Kidney glomerular epithelial cell (primary cell): ENCODE measurements at regions not wholly inside any gene's neighbourhood (a gene's known extent, or its start where the extent isn't known, plus 50 kb on each side); places are given as distances from the start of the nearest gene placed in this dataset.
A peak's percentile ranks its signal among the peaks of the same experiment; 100 is the strongest.

ENCODE experiments used
- DNase-seq: peaks from one replicate; lab custom pipeline; 2025; lab: John Stamatoyannopoulos, UW

- no peak for DNase-seq
Measured at GRCh38 chr4:14844061-14844460, 158.2 kb upstream of the CPEB2 start.

- DNase-seq, result no peak
Measured at GRCh38 chr4:14848229-14848628, 154.1 kb upstream of the CPEB2 start.

DNA sequence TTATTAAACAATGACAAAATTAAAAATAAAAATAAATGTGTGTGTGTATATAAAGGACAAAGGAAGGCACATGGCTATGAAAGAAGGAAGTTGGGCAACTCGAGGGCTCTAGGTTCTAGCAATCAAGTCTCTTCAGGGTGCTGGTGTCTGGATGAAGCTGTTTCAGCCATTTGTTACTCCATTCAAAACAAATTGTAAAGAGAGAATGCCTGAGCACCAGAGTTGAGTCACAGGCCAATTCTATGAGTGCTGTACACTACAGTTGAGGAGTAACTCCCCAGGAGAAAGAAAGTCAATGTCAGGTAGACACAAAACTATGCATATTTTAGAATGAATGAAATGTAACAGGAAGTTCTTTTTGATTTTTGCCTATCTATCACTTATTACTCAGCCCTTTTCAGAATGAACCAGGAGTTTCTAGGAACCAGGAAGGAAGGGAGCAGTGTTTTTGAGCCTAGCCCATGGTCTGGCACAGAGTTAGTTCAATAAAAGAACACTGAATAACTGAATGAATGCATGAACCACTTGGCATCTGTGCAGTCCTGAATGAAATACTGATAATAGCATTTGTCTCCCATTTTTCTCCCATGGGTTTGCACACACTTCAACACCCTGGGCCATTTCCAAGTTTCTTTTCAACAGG is 151.7 kb upstream of the CPEB2 start:
- DNase-seq, result no peak

DNA sequence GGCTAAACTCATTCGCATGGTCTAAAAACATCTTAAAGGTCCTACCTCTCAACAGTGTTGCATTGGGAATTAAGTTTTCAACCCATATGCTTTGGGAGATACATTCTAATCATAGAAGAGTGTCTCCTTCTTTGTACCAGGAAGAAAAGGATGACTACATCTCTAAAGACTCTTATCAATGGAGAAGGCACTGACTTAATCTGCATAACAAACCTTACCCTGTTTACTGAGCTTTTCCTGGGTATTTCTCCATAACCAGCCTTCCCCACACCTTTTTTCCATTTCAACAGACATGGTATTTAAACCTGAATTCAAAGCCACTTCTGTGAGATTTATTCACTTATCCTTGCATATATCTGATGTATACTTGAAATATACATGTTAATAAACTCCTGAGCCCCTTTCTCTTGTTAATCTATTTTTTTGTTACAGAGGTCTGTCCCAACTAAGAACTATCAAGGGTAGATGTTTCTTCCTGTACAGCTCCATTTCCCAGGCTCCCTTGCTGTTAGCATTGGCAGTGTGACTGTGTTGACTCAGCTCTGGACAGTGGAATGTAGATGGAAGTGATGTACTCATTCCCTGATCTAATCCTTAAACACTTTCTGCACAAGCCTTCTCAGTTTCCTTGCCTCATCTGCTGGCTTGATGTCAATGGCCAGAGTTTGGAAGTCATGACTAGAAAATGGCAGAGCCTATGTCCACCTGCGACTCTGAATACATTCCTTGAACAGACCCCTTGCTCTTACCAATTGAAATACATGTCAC is 148.9 kb upstream of the CPEB2 start:
- DNase-seq, result peak; percentile 57

DNA sequence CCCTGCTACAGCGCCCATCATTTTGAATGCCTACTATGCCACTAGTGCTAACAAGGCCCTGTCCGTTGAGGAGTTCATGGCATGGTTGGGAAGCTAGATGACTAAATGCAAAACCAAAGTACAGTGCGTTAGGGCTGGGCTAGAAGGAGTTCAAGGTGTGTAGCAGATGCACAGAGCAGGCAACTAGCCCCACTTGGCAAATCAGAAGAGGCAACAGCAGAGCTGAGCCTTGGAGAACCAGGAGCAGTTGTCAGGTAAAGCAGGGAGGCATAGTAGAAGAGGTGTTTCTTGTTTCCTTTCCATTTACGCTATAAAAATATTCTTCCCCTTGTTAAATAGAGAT is 146.6 kb upstream of the CPEB2 start:
- no peak for DNase-seq

- peak; percentile 94 for DNase-seq
Measured at GRCh38 chr4:14856062-14856933, 146.0 kb upstream of the CPEB2 start.

DNA sequence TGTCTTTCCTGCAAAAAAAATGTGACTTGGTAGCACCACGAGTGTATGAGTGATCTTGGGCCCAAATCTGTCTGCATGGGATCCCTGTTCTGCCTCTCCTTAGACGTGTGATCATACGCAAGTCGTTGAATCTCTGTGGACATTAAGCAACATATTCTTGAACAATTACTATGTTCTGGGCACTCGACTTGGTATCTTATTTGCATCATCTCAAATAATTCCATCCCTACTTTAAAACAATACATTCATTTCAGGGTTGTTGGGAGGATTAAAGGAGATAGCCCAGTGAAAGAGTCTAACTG is 145.4 kb upstream of the CPEB2 start:
- no peak for DNase-seq

DNA sequence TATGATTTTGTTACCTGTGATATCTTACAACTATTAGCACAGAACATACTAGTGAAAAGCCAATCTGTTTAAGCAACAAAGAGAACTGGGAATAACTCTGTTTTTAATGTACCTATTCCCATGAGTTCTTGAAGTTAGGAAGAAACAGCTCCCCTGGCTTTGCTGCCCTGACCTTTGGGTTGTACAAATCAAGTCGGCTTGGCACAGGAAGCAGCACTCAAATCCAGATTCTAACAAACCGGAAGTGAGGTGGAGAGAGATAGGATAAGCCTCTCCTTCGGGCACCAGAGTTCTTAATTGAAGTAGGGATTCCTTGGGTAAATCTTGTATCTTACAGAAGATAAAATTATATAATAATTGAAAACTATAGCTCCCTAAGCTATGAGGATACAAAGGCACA is 144.8 kb upstream of the CPEB2 start:
- no peak for DNase-seq

DNA sequence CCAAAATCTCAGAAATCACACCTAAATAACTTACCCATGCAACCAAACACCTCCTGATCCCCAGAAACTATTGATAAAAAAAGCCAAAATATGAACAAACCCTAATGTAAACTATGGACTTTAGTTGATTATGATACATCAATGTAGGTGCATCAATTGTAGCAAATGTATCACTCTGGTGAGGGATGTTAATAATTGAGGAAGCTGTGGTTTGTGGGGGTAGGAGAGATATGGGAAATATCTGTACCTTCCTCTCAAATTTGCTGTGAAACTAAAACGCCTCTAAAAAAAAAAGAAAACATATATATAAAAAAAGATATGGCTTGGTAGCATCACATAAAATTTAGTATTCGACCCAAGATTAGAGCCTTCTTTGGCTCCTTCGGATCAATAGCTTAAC is 144.3 kb upstream of the CPEB2 start:
- no peak for DNase-seq

GRCh38 chr4:14862891-14863290 is 139.4 kb upstream of the CPEB2 start:
- no peak for DNase-seq

GRCh38 chr4:14863418-14864364 is 138.6 kb upstream of the CPEB2 start:
- no peak for DNase-seq

DNA sequence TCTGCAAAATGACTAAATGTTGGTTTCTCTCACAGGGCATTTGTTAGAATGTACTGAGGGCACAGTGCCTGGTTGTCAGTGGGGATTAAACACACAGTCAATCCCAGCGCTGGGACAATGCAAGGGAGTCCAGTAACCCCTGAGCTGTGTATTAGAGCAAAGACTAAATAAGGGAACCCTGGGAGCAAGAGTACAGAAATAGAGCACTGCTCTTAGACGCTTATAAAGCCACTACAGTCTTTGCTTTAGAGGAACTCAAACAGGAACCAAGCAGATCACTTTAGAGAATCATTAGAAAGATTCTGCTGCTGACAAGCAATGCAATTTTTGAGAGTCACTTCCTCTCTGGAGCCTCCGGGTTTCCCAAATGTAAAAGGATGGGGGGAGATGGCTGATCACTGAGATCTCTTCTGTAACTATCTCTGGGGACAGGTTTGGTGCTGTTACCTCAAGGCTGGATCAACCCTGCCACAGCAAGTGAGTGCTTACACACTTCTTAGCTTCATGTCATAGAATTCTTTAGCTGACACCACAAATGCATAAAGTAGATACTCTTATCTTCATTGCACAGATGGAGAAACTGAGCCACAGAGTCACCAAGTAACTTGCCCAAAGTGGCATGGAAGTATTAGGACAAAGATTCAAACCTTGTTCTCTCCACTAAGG is 137.8 kb upstream of the CPEB2 start:
- DNase-seq, result no peak

DNA sequence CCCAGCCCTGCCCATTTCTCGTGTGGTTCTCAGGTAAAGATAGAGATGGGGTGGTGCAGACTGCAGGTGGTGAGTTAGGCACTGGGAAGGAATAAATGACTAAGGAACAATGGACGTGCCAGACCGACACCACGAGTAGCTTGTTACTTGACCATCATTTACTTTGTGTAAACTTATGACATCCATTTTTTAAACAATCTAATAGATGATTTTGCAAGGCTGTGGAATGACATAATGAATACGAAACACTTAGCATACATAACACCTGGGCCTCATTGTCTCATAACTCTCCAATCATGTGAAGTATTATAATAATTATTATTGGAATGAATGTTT is 137.3 kb upstream of the CPEB2 start:
- DNase-seq, result no peak

- DNase-seq, result peak; percentile 46
Measured at GRCh38 chr4:14865804-14866203, 136.5 kb upstream of the CPEB2 start.

DNA sequence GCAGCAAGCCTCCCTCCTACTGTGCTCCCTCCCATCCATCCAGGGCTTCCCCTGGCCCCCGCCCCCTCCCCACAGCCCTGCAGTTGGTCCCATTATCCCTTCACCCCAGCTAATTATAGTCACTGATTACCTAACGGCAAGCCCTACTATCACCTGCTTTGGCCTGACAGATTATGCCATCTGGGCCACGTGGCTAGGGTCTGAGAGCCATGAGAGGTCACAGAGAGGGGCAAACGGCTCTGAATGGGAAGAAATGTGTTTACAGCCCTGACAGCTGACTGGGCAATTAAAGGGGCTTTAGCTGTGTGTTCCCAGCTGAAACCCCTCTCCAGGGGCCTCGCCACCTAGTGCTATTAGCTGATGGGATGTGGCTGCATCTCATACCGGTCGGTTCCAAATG is 134.4 kb upstream of the CPEB2 start:
- no peak for DNase-seq

- DNase-seq, result no peak
Measured at GRCh38 chr4:14868426-14869395, 133.6 kb upstream of the CPEB2 start.

DNA sequence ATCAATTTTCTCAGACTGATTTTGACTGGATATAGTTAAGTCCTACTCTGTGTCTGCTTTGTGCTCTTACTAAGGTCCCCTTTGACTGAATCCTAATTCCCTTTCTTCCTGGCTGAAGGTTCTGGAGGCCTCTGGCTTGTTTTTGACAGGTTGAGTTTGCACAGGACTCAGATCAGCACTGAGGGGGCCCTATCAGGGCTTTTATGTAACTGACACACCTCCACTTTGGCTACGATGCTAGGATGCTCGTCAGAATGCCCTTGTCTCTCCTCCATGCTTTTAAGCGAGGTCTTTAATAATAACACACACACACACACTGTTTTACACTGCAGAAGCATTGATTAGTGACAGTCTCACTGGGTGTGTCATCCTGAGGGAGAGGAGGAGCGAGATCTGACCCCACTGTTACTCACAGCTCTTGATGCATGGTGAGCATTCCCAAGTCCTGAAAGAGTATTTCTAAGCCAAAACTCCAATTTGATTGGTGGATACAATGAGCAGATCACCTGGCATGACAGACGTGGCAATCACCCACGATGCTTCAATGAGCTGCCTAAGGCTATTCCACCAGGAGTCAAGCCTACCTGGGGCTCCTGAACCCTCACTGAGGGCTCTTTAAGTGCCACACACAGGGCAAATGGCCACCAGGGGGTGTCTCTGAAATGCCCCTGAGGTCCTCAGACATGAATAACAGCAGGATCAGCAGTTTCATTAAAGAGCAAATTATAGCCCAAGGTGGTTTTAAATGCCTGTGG is 130.4 kb upstream of the CPEB2 start:
- DNase-seq, result no peak

DNA sequence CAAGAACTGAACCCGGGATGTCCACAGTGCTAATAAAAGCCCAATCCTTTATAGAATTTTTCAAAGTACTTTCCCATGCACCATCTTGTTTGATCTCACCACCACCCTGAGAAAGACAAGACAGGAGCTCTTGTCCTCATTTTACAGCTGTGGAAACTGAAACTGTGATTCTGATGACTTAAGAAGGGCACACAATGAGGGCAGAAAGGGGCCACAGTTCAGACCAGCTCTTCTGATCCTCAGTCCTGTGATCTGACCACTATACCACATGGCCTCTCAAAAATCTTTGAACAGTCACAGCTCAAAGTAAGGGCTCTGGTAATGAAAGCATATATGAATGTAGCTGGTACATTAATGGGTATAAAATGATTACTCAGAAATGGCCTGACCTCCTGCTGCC is 127.3 kb upstream of the CPEB2 start:
- no peak for DNase-seq
